ENCODE measurements at regions not wholly inside any gene's neighbourhood (a gene's known extent, or its start where the extent isn't known, plus 50 kb on each side); places are given as distances from the start of the nearest gene placed in this dataset.

DNA sequence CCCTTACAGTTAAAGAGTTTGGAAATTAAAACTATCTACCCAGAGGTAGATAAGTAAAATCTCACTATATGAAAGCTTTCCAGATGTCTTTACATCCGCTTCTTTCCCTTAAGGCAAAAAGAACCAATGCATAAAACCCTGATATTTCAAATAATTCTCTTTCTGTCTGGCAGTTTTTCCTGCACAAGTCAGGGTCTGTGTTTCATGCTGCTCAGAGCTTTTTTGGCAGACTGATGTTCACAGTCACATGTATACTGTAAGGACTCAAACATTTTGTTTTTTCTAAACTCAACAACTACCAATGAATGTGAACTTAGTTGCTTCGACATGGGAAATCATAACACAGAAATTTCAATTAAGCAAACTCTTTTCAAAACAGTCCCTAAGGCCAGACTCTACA lies 988.4 kb downstream of the EPHA3 start:
- TF ChIP-seq TAF1 (IDR thresholded peaks at IDR 0.05; ENCODE audit: borderline replicate concordance, low read depth, low read length) (no peak), POLR2A (IDR thresholded peaks at IDR 0.05; ENCODE audit: low read depth, low read length) (no peak)

Data from GM12892 (cell line).